ENCODE measurements at regions not wholly inside any gene's neighbourhood (a gene's known extent, or its start where the extent isn't known, plus 50 kb on each side); places are given as distances from the start of the nearest gene placed in this dataset.

- TF ChIP-seq CTCF (IDR thresholded peaks at IDR 0.05; ENCODE audit: poor library complexity, severe bottlenecking) (no peak), REST (IDR thresholded peaks at IDR 0.05; ENCODE audit: borderline replicate concordance) (no peak), TAF1 (IDR thresholded peaks at IDR 0.05; ENCODE audit: low read depth) (no peak), POLR2AphosphoS5 (IDR thresholded peaks at IDR 0.05) (no peak), EZH2 (IDR thresholded peaks at IDR 0.05; ENCODE audit: borderline replicate concordance, insufficient read depth, low read length, poor library complexity, severe bottlenecking) (no peak), MXI1 (conservative IDR thresholded peaks at IDR 0.05; ENCODE audit: poor library complexity, severe bottlenecking) (no peak)
Measured at GRCh38 chr5:87924436-87924835, 344.2 kb downstream of the TMEM161B start.

All from neural cell (in vitro differentiated cells).